HG02852 (cell line): ENCODE measurements at regions not wholly inside any gene's neighbourhood (a gene's known extent, or its start where the extent isn't known, plus 50 kb on each side); places are given as distances from the start of the nearest gene placed in this dataset.

Experiments used
- ATAC-seq: cut with Tn5 transposase; IDR thresholded peaks from one replicate; pipeline ENCODE4 v1.9.1; 2021; ENCODE audit warnings: mild to moderate bottlenecking, moderate library complexity; ENCODE audit not compliant: unreplicated experiment

DNA sequence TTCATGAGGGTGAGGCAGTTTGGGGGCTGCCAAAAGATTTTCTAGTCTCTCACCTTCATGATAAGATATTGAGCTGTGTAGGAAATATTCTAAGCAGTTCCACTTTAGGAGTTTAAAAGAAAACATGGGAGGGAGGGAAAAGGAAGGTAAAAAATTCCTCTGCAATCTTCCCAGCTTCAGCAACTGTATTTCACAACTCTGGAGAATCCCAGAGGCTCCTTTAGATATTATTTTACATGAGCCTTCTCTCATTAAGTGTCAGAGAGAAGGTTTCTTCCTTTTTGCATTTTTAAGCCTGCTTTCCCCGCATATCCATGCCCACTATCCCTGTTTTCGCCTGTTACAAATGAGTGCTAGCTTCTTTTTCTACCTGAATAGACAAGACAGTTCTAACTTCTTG, 289.4 kb downstream of the CHRM3 start:
- ATAC-seq = no peak

DNA sequence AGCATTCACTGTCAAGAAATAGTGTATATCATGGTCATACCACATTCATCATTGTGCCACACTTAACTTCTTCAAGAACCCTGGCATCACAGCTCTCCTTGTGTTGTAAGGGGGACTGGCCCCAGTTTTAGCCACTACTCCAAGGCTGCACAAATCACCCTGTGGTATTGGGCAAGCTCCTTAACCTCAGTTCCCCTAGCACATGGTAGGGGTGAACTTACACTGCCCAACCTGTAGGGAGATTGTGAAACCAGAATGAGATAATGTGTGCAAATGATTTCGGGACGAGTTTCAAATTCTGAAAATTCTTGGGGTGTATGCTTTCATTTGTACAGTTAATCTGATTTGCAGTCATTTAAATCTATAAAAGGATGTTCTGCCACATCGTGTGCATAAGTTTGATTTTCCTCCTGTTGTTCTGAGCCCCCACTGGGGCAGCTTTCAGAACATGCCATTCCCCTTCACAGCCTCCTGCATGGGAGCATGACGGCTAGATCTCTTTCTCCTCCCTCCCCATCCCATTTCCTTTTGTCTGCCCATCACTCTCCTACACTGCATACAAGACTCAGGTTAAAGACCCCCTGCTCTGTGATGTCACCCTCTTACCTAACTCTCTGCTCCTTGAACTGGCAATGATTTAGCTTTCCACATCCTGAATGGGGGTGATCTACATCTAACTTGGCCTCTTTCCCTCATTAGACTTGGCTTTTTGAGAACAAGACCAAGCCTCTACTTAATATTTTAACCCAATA, 290.3 kb downstream of the CHRM3 start:
- no peak for ATAC-seq

DNA sequence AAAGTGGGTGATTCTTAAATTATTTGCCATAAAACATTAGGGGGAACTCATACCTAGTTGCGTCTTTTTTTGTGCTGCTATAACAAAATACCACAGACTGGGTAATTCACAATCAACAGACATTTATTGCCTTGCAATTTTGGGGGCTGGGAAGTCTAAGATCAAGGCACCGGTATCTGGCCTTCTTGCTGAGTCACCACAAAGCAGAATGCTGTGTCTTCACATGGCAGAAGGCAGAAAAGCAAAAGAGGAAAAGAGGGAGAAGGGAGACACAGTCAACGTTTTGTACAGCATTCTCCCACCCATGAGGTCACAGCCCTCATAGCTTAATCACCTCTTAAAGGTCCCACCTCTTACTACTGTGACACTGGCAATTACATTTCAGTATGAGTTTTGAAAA, 291.0 kb downstream of the CHRM3 start:
- ATAC-seq = no peak

DNA sequence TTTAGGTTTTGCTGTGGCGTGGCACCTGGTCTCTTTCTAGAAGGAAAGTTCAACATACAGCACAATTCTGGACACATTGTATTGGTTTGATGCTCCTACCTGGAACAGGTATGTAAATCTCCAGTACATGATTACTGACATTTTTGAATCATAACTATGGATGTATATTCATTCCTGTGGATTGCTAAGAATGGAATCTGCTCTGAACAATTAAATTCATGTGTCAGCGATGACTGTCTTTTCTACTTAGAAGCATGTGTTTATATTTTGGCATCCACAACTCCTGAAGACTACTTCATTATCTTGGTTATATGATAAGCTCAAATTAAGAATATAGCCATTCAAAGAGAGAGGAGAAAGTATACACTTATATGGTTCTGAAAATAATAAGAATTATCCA, 291.8 kb downstream of the CHRM3 start:
- ATAC-seq = no peak

DNA sequence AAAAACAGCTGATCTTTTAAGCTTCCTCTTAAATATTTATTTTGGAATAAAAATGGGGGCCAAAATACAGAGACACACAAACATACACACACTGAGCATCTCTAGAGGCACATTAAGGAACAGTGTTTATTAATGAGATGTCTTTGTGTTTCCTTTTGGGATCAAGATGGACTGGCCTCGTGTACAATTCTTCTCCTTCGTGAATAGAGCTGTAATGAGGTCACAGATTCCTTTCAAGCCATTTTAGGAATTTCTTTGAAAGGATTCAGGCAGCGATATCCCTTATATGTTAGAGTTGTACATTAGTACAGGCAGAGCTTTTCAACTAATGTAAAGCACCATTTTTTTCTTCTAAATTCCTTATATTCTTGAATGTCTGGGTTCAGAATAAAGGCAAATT, 295.7 kb downstream of the CHRM3 start:
- ATAC-seq = no peak

DNA sequence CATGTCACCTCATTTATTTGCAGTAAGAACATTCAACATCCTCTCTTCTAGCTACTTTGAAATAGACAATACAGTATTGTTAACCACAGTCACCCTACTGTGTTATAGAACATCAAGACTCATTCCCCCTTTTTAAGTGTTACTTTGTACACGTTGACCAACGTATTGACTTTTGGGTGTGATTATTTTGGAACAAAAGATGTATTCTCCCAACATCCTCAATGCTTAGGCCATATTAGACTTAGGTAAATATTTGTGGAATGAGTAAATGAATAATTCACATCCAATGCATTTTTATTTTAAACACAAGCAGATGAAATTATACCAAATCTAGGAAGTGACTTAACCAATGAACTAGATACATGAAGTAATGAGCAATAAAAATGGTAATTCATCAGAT, 296.6 kb downstream of the CHRM3 start:
- no peak for ATAC-seq

DNA sequence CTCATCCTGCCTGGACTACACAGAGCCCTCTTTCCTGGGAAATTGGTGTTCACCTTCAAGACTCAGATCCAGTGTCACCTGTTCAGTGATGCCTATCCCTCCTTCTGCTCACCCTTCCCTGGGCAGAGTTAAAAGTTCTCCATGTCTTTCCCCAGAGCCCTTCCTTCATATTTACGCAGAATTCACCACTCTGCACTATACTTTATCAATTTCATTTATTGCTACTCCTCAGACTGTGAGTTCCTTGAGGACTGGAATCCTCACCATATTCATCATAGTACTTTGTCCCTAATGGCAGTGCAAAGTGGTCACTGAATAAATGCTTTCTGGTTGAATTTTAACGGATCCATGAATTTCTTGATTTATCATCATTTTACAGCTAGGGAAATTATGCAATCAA, 300.0 kb downstream of the CHRM3 start:
- ATAC-seq = no peak

DNA sequence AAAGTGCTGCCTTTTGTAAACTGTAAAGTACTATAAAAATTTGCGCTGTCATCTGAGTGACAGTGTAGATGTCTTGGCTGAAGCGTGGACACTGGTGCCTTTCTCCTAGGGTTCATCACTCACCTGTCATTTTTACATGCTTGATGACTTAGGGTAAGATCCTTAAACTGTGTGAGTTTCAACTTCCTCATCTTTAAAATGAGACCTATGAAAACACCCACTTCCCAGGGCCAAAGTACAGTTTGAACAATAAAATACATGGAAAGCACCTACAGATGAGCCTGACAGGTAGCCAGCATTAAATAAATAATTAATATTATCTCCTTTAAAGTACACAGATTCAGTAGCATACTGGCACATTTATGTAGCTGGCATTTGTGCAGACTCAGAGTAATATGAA, 309.9 kb downstream of the CHRM3 start:
- no peak for ATAC-seq

DNA sequence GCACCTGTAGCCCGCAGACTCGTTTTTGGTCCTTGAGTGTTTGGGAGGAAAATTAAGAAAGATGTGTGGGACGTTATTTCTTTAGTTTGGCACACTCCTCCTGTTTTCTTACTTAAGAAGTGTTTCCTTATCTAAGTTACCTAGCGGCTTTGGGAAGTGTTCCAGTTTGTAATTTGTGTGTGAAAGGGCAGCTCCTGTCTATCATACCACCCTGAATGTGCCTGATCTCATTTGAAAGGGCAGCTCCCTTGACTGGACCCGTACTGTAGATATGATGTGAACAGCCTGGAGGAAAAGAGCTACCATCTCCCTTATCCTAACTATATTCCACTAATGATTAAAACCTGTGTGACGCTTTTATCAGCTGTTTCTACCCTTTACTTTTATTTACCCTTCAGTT, 314.3 kb downstream of the CHRM3 start:
- no peak for ATAC-seq

DNA sequence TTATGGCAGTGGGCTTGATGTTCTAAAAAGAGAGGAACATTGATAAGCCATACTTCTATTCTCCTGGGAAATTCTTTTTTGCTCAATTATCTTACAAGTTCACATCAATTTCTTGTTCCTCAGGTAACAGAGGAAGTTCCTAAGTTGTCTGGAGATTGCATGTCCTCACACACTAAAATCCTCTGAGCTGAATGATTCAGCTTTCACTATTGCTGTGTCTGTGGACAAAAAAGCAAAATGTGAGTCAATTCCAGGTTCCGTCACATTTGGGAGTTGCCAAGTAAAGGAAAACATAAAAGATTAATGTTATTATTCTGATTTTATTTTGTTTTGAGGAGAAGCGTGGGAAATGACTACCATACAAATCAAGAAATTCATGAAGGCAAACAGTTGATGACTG, 316.7 kb downstream of the CHRM3 start:
- ATAC-seq = no peak

DNA sequence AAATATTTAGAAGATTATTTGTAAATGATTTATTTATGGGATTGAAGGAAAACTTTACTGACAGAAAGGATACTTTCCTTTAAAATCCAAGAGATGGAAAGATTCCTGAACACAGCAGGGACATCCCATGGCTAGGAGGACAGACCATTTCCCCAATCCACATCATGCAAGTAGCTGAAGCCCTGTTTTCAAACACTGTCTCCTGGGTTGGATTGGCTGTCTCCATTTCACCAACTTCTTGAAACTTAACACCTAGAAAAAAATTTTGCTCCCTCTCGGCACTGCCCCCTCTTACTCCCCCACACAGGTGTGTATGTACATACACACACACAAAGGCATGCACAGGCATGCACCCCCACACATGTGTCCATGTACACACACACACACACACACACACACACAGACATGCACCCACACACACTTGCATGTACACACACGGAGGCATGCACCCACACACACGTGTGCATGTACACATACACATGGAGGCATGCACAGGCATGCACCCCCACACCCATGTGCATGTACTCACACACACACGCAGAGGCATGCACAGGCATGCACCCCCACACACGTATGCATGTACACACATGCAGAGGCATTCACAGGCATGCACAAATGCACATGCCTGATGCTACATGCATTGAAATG, 320.0 kb downstream of the CHRM3 start:
- ATAC-seq = no peak

DNA sequence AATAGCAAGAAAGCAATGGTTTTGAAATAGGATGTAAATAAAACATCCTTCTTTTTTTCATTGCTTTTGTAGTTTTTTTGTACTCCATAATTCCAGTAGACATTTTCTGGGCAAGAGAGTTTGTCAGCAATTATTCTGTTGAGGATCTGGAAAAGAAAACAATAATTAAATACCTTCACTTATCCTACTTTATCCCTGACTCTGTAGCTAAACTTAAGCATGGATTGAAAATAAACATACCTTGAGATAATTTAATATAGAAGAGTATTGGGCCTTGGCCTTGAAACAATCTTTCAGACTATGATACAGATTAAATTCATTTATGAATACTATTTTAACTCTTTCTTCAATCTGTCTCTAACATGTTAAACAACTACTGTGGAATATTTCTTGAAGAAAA, 321.2 kb downstream of the CHRM3 start:
- ATAC-seq = no peak

DNA sequence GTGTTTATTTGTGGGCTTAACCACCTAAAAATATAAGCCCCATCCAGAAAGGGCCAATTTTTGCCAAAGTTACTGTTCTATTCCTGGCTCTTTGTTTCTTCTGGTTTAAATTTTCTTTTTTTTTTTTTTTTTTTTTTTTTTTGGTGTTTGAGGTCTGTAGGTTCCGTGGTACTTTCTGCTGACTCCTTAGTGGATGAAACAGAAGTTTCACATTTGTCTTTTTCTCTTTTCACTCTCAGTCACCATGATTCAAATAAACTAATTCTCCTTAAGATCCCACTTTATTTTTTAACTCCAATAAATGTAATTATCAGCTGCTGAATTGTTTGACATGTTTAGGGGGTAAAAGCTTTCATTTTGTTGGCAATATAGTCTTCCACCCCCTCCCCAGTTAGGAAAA, 322.3 kb downstream of the CHRM3 start:
- no peak for ATAC-seq

DNA sequence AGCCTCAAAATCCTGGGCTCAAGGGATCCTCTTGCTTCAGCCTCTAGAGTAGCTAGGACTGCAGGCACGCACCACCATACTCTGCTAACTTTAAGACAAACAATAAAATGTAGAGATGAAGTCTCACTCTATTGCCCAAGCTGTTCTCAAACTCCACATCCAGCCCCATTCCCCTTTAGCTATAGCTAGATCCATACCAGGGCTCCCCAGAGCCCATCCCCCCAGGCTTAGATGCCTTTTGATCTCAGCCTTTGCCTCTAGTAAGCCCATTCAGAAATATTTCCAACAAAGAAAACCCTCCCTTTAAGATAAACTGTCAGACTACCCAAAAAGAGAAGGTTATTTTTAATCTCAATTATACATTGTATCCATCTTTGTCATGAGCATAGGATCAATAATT, 325.4 kb downstream of the CHRM3 start:
- ATAC-seq = no peak

DNA sequence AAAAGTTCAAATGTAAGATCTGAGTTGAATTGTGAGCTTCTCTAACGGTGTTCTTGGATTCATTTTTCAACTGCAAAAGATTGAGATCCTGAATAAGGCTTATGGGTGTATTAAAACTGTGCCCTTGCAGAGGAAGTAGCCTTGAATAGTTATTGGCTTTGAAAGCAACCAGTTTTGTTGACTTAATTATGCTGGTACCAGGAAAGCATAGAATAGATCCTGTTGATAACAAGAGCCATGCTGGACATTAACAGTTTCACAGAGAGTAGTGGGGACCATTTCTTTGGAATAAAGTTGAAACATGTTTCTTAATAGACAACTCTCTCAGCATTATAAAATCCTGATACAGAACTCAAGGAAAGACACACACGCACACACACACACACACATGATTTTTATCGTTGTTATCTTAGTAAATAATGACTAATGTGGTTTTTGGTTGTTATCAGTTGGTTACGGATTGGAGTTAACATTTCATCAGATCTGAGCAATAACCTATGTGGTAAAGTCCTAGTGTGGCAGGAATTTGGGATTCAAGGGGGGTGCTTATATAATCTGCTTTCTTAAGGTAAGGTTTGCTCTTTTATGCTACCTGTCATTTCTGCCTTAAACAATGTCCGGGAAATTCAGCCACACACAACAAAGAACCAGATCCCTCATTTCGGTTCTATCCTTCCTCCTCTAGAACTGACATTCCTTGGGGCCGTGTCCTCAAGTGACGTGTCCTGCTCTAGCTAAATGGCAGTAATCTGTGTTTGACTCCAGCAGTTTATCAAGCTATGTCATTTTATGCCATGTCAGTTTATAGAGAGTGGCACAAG, 330.9 kb downstream of the CHRM3 start:
- ATAC-seq = no peak

DNA sequence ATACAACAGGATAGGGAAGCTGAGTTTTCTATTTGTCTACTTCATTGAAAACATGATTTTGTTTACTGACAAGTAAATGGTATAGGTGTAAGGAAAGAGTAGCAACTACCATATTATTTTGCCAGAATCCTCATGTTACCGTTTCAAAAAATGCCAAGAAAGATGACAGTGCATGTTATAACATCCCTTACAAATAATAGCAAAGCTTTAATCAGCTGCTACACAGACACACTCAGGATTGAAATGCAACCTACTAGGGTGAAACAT, 331.5 kb downstream of the CHRM3 start:
- no peak for ATAC-seq

DNA sequence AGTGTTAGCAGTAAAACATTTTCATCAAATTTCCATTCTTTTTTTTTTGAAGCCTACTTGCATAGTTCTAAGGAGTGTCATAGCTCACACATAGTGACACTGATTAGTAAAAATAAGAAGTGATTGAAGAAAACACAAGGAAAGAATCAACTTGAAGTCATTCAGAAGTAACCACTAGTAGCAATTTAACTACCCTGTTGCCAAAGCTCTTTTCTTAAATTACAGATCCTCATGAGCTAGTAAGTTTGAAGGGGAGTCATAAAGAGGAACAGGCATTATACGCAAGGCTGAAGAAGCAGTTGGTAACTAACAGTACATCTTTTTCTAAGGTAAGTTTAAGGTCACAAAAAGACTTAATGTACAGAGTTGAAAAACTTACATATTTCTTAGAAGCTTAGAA, 332.2 kb downstream of the CHRM3 start:
- ATAC-seq = no peak

DNA sequence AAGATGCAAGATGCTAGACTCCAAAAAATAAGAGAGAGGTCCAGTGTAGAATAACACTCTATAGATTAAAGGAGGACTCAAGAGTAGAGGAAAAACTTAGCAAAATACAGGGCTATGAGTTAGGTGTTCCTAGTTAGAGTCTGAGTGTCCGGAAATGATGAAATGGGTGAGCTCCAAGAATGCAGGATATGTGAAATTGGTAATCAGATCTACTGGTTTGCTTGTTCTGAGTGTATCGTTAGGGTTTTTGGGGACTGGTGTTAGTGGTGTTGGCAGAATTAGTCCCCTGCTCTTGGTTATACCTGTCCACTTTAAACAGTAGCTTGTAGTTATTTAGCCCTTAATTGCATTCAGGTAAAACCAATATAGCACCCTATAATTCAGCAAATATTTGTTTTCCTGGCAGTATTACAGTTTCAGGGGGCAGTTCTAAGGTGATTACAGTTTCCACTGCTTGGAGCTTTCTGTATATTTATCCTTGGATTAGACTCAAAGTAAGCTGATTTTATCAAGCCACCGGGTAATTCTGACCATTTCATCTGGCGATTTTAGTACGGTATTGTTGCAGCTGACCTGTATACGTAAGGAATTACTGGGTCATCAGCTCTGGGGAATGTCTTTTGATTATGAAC, 332.7 kb downstream of the CHRM3 start:
- ATAC-seq = no peak

DNA sequence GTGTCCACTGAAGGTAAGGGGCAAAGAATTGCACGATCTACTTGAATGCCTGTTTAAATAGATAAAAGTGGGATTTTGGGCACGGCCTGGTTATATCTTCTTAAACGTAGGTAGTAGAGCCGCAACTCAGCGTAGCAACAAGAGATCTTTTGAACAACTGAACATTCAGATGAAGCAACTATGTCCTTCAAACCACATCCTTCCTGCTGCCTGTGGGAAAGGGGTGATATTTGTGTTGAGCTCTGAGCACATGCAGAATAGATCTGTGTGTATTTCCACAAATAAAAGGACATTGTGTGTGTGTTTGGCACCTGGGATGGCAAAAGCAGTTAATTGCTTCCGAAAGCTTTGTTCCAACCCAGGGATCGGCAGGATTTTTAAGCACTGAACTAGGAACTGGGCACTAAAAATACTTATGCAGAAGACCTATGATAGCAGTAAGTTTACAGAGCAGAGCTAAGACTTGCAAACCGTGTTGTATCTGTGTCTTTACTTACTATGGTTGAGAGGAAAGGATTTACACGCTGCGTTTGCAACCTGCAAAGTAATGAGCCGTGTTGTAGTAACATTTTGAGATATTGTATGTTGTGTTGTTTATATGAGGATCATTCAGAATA, 333.4 kb downstream of the CHRM3 start:
- no peak for ATAC-seq

DNA sequence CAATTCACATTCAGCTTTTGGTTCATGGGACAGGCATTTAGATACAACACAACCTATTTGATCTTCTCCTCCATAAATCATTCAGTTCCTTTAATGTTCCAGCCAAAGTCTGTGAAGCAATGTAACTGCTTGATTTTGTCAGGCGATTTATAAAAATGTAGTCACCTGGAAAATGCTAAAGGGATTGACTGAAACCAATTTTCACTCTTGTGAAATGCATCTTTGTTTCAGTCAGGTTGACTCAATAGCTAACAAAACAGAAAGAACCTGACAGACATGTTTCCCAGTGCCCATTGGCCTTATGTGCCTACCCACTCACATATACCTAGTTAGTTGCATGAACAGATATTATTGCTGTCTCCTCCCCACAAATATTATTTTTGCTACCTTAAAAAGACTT, 335.7 kb downstream of the CHRM3 start:
- no peak for ATAC-seq

DNA sequence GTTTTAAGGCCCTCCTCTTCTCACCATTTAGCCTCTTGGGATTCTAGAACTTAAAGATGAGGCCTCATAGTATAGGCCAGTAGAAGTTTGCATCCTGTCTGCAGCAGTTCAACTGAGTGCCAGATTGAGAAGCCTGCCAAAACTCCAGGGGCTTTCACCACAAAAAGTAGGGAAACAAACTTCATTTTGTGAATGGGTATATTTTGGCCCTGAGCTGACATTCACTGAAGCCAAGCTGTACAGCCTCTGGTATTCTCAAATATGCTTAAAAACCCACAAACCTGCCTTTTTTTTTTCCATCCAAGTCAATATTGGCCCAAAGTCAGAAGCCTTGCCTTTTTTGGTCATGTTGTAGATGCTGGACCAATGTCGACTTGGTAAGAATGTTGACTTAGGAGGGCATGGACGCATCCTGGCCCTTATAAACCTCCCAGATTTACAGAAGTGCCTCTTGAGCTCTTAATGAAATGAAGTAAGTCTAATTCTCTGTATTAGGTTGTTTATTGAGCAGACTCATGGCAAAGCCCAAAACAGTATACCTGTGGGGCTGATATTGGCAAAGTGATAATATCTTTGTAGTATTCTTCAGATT, 337.5 kb downstream of the CHRM3 start:
- no peak for ATAC-seq
